ENCODE measurements at regions not wholly inside any gene's neighbourhood (a gene's known extent, or its start where the extent isn't known, plus 50 kb on each side); places are given as distances from the start of the nearest gene placed in this dataset.

DNA sequence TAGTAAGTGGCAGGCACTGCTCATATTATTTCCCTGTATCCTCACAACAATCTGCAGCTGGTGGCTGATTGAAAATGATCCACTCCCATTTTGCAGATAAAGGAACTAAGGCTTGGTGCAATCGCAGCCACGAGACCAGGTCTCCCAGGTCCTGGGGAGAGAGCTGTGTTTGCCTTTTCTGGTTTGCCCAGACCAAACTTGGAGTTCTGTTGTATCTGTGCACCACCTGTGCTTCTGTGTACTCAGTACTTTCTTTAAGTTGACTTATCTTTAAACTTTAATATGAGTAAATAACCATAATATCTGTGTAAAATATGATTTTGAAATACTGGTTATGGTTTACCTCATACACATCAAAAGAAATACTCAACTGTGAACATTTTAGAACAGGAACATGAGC, 625.7 kb upstream of the CFAP20DC start:
- no peak overlapping the region for H3K27ac ChIP-seq (ENCODE audit: control insufficient read depth, insufficient read depth)
- H3K9ac ChIP-seq (ENCODE audit: control insufficient read depth, insufficient read depth, low read length) = no peak overlapping the region
- ATAC-seq (no peak), DNase-seq (ENCODE audit: low read depth, low spot score) (no peak), FAIRE-seq (no peak)
- intact Hi-C loops (cut with micrococcal nuclease; ENCODE audit: unreplicated experiment) = no loop called here
- H3K4me3 ChIP-seq = no peak overlapping the region
- SMC1A ChIA-PET (ENCODE audit: uncharacterized antibody, unreplicated experiment) = interaction anchor here (1.1 to 1.2 kb wide), 2 partner anchors 9 to 204 kb away, joined by 3 read pairs; no protein-coding TSS in a partner anchor
- no peaks in the 10 kb centered on the region for H3K36me3 ChIP-seq (ENCODE audit: control insufficient read depth in 2 of 2, insufficient read depth in 2 of 2, low read length in 1 of 2)
- H3K27me3 ChIP-seq (replicated peaks in 1 of 2; ENCODE audit: control insufficient read depth in 2 of 2, insufficient read depth in 2 of 2, low read length in 1 of 2) = no peaks in the 10 kb centered on the region; a peak in 1 of 4 replicates
- H3K9me3 ChIP-seq (replicated peaks; ENCODE audit: control insufficient read depth, insufficient read depth, low read length) = no peaks in the 10 kb centered on the region
- H4K20me1 ChIP-seq (ENCODE audit: control insufficient read depth, insufficient read depth) = no peaks in the 10 kb centered on the region
- POLR2A ChIA-PET = no interaction called here
- RAD21 ChIA-PET (ENCODE audit: unreplicated experiment) = no interaction called here
- no peak overlapping the region for H3K4me2 ChIP-seq (ENCODE audit: control insufficient read depth, insufficient read depth)
- no TSS peak for BruUV-seq (replicated peaks)
- H2AFZ ChIP-seq (ENCODE audit: control insufficient read depth, low read depth, low read length) = no peak overlapping the region
- H3K4me1 ChIP-seq (ENCODE audit: control insufficient read depth, insufficient read depth, low read length) = no peaks in the 10 kb centered on the region
- in situ Hi-C loops (cut with MboI) = no loop called here
- H3K79me2 ChIP-seq (ENCODE audit: control insufficient read depth, insufficient read depth, low read length) = no peaks in the 10 kb centered on the region
- CTCF ChIA-PET = no interaction called here
- WGBS (ENCODE audit: insufficient coverage, insufficient replicate concordance, low lambda C conversion rate, missing lambda C conversion rate) = 43% methylated on average over 2 of the region's 2 CpGs
- TF ChIP-seq NR2C1 (IDR thresholded peaks at IDR 0.05) = no peak
- no peak for TF ChIP-seq FOS (IDR thresholded peaks at IDR 0.05; ENCODE audit: borderline replicate concordance, extremely low read depth, insufficient read length)
- no peak for TF ChIP-seq EP300 (IDR thresholded peaks at IDR 0.05; ENCODE audit: borderline replicate concordance in 1 of 2, control insufficient read depth in 1 of 2, low read depth in 2 of 2, low read length in 2 of 2)
- TF ChIP-seq, protein P1, sequence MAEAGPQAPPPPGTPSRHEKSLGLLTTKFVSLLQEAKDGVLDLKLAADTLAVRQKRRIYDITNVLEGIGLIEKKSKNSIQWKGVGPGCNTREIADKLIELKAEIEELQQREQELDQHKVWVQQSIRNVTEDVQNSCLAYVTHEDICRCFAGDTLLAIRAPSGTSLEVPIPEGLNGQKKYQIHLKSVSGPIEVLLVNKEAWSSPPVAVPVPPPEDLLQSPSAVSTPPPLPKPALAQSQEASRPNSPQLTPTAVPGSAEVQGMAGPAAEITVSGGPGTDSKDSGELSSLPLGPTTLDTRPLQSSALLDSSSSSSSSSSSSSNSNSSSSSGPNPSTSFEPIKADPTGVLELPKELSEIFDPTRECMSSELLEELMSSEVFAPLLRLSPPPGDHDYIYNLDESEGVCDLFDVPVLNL (IDR thresholded peaks at IDR 0.05; ENCODE audit: low read depth, low read length) = no peak
- TF ChIP-seq CBX3 (IDR thresholded peaks at IDR 0.05; ENCODE audit: borderline replicate concordance, low read depth) = no peak
- no peak for TF ChIP-seq KAT2A (conservative IDR thresholded peaks at IDR 0.05; ENCODE audit: control insufficient read depth, low read depth, low read length)
- TF ChIP-seq, protein P2, sequence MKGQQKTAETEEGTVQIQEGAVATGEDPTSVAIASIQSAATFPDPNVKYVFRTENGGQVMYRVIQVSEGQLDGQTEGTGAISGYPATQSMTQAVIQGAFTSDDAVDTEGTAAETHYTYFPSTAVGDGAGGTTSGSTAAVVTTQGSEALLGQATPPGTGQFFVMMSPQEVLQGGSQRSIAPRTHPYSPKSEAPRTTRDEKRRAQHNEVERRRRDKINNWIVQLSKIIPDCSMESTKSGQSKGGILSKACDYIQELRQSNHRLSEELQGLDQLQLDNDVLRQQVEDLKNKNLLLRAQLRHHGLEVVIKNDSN (IDR thresholded peaks at IDR 0.05; ENCODE audit: borderline replicate concordance, extremely low read length, insufficient read depth, low read depth, low read length) = no peak
- TF ChIP-seq ATF7 (IDR thresholded peaks at IDR 0.05; ENCODE audit: low read depth) = no peak
- no peak for TF ChIP-seq ZNF384 (IDR thresholded peaks at IDR 0.05; ENCODE audit: borderline replicate concordance, low read depth, low read length)
- TF ChIP-seq LARP7 (IDR thresholded peaks at IDR 0.05) = no peak
- TF ChIP-seq SMAD5 (IDR thresholded peaks at IDR 0.05; ENCODE audit: low read depth) = no peak
- TF ChIP-seq, protein P3, sequence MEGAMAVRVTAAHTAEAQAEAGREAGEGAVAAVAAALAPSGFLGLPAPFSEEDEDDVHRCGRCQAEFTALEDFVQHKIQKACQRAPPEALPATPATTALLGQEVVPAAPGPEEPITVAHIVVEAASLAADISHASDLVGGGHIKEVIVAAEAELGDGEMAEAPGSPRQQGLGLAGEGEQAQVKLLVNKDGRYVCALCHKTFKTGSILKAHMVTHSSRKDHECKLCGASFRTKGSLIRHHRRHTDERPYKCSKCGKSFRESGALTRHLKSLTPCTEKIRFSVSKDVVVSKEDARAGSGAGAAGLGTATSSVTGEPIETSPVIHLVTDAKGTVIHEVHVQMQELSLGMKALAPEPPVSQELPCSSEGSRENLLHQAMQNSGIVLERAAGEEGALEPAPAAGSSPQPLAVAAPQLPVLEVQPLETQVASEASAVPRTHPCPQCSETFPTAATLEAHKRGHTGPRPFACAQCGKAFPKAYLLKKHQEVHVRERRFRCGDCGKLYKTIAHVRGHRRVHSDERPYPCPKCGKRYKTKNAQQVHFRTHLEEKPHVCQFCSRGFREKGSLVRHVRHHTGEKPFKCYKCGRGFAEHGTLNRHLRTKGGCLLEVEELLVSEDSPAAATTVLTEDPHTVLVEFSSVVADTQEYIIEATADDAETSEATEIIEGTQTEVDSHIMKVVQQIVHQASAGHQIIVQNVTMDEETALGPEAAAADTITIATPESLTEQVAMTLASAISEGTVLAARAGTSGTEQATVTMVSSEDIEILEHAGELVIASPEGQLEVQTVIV (IDR thresholded peaks at IDR 0.05; ENCODE audit: borderline replicate concordance, partially characterized antibody) = no peak
- TF ChIP-seq, protein P4, sequence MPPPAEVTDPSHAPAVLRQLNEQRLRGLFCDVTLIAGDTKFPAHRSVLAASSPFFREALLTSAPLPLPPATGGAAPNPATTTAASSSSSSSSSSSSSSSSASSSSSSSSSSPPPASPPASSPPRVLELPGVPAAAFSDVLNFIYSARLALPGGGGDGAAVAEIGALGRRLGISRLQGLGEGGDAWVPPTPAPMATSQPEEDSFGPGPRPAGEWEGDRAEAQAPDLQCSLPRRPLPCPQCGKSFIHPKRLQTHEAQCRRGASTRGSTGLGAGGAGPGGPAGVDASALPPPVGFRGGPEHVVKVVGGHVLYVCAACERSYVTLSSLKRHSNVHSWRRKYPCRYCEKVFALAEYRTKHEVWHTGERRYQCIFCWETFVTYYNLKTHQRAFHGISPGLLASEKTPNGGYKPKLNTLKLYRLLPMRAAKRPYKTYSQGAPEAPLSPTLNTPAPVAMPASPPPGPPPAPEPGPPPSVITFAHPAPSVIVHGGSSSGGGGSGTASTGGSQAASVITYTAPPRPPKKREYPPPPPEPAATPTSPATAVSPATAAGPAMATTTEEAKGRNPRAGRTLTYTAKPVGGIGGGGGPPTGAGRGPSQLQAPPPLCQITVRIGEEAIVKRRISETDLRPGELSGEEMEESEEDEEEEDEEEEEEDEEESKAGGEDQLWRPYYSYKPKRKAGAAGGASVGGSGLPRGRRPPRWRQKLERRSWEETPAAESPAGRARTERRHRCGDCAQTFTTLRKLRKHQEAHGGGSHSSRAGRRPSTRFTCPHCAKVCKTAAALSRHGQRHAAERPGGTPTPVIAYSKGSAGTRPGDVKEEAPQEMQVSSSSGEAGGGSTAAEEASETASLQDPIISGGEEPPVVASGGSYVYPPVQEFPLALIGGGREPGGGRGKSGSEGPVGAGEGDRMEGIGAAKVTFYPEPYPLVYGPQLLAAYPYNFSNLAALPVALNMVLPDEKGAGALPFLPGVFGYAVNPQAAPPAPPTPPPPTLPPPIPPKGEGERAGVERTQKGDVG (CRISPR knock-in tag; IDR thresholded peaks at IDR 0.05) = no peak
- TF ChIP-seq, protein P5, sequence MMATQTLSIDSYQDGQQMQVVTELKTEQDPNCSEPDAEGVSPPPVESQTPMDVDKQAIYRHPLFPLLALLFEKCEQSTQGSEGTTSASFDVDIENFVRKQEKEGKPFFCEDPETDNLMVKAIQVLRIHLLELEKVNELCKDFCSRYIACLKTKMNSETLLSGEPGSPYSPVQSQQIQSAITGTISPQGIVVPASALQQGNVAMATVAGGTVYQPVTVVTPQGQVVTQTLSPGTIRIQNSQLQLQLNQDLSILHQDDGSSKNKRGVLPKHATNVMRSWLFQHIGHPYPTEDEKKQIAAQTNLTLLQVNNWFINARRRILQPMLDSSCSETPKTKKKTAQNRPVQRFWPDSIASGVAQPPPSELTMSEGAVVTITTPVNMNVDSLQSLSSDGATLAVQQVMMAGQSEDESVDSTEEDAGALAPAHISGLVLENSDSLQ (IDR thresholded peaks at IDR 0.05) = no peak
